Activated CD4-positive, CD25-positive, alpha-beta regulatory T cell treated with anti-CD3 and anti-CD28 coated beads, Interleukin-2, amount 50 U/mL, for 72 hours (primary cell): ENCODE measurements at regions not wholly inside any gene's neighbourhood (a gene's known extent, or its start where the extent isn't known, plus 50 kb on each side); places are given as distances from the start of the nearest gene placed in this dataset.
"Not testable (repeated sequence)": the region's sequence is repeated elsewhere in the genome, so short reads cannot be mapped to it uniquely, and the experiment has no call there.

ENCODE experiments used
- DNase-seq: peaks from one replicate; pipeline ENCODE4 v3.0.0; 2021

DNA sequence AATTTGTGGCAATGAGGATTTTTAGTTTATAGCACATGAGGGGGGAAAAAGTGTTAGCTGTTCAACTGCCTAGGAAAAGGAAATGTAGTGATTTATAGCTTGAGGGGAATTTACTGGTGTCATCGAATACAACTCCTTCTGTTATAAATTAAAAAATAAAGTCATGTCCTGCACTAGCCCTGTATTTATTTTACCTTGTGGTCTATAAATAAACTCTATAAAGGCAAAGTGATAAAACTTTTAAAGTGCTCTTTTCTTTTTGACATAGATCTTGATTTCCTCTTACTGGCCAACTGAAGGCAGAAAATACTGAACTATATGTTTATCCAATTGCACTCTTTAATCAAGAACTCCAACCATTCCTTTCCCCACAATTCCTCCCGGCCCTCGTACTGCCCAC is 672.1 kb upstream of the SLIT2 start:
- DNase-seq: no peak

DNA sequence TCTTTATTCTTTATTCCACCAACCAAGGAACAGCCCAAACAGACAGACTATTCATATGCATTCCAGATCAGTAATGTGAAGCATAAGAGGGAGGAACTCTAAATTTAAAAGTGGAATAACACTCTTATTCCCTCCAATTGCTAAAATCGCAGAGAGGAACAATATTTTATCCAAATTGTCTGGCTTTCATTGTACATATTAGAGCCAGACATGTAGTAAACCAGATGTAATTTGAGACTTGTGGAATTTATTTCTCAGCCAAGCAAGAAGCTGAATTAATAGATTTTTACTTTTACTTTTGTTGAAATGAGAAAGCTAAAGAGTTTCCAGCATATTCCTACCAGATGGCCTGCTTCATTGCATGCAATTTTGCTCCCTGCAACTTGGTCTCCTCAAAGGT is 674.6 kb upstream of the SLIT2 start:
- no peak for DNase-seq

DNA sequence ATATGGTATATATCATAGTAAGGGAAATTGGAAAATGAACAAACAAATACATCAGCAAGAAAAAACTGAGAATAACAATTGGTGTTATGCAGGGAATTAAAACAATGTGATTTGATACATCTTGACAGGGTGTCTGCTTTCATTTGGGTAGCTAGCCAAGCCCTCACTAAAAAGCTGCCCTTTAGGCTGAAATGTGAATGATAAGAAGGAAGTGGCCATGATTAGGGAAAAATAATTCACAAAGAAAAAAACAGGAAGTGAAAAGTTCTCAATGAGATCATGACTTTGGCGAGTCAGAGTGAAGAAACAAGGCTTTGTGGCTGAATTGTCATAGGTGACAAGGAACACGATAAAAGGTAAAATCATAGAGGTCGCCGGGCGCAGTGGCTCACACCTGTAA is 675.8 kb upstream of the SLIT2 start:
- DNase-seq: no peak

DNA sequence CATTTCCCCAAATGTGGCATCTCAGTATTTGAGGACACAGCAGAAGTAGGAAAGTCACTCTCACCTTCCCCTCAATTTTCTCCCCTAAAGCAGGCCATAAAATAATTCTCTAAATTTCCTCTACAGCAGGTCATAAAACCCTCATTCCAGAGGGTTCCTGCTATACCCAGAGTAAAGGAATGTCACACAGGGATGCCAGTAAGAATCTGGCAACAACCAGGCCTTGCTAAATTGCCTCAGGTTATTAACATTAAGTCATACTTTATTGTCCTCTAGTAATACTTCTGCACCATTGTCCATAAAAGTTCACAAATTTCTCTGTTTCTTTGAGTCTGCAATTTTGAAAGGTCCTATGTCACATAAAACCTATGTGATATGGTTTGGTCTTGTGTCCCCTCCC is 685.7 kb upstream of the SLIT2 start:
- no peak for DNase-seq

DNA sequence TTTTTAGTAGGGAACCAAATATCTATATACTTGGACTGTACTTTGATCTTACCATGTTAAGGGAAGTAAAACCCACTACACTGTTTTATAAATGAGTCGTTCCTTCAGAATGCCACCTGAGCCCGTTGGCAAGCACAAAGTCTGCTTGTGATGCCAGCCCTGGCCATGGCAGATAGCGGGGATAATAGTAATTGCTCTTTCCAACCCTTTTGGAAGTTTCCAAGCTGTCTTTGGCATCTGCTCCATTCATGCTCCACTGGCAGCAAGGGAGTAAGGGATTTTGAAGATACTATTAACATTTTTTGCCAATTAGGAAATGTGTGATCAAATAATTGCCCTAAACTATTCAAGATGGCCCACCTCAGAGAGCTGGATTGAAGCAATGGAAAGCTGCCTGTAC is 689.2 kb upstream of the SLIT2 start:
- DNase-seq: no peak

DNA sequence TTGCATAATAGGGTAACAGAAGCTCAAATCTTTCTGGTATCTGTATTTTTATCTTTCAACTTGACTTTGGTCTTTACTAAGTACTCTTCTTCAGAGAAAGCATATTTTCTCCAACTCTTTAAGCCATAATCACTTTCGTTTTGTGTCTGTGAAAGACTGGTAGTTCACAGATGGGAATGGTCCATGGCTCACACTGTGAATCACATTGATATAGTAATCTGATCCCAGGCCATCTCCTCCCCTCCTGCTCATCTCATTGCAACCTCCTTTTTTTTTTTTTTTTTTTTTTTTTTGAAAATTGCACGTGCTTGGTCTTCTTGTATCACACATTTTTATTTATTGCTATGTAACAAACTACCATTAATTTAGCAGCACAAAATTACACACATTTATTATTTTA is 694.5 kb upstream of the SLIT2 start:
- no peak for DNase-seq

DNA sequence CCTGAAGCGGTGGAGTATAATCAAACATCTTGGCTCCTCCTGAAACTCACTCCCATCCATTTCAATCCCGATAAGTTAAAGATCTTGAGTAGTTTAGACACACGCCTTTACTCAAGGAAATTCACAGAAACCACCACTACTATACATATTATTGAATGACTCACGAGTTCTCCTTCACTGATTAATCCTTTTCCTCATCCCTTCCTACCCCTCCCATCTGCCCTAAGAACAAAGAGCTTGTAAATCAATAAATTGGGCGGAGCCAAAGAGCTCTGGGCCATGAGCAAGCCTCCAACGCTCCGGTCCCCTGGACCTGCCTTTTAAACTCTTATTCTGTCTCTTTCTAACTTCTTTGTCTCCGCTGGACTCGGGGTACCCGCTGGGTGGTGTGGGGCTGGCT is 695.4 kb upstream of the SLIT2 start:
- not testable (repeated sequence) for DNase-seq

DNA sequence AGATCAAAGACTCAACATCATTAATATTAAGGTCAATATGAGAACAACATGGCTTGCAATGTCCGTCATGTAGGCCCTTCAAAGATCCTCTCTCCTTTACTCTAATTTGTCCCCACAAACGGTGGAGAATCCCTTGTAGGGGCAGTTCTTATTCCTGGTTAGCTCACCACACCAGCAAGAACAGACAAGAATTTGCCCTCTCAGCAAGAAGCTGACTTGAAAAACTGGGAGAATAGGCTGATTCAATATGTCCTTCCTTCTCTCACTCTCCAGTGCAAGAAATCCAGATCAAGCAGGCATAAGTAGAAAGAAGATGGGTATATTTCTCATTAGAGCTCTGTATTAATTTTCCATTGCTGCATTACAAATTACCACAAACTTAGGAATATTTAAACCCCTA is 704.2 kb upstream of the SLIT2 start:
- no peak for DNase-seq

DNA sequence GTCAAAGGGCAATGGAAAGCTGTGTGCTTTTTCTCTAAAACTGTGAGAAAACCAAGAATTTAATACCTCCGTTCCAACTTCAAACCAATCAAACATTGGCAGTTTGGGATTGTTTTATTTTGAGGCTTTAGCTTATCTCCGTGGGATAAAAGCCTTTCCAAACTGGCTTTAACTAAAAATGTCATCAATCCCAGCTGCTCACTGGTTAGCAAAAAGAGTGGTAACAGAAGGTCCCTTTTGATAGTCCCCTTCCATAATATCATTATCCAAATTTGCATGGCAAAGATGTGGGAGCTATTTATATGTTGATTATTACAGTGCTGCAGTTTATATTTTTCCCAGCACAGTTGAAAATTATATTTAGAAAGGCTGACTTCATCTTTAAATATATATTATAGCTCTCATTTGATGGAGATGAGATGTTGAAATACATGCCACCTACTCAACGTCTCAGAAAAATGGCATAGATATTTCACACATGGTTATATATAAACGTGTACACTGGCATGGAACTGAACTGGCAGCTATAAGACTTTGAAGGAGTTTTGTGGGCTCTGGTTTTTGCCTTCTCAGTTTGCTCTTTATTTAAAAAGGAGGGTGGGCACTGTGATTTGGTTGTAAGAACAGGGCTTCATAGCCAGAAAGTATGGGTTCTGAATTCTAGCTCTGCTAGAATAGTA is 707.1 kb upstream of the SLIT2 start:
- no peak for DNase-seq

DNA sequence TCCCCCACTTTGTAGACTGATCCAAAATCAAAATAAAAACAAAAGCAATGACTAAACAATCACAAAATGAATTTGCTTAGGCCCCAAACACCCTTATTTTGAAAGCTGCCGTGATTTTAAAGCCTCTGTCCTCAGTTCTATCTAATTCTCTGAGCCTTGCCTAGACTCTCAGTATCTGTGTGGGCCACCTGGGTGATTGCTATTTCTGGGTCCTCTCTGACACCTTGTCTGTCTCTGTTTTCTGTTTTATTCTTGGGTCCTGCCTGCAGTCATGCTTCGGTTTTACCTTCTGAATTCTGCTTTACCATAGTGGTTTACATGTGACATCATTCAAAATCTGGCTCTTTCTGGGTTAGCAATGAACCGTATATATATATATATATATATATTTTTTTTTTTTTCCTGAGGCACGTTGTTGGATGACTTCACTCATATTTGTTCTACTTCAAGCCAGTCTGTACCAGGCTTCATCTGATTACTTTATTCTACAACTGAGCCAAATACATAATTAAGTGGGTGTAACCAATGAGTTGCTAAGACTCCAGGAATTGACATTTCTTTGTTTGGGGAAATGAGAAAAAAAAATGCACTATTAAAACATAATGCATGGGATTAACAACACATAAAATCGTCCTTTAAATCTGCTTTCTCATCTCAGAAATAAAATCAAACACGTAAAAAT is 710.7 kb upstream of the SLIT2 start:
- no peak for DNase-seq

DNA sequence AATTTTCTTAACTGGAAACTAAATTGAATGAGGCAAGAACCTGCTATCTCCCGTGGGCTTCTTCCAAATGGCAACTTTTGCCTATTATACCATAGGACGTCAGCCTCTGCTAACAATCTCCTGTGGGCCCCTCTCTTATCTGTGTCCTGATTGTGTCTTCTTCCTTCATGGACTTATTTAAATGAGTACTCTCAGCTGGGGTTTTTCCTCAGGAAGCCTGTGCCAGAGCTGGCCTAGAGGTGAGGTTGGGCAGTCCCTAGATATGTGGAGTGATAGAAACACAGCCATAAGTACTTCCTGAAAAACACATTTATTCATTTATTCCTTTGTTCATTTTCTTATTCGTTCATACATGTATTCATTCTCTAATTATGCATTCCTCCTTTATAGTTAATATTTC is 712.5 kb upstream of the SLIT2 start:
- no peak for DNase-seq

DNA sequence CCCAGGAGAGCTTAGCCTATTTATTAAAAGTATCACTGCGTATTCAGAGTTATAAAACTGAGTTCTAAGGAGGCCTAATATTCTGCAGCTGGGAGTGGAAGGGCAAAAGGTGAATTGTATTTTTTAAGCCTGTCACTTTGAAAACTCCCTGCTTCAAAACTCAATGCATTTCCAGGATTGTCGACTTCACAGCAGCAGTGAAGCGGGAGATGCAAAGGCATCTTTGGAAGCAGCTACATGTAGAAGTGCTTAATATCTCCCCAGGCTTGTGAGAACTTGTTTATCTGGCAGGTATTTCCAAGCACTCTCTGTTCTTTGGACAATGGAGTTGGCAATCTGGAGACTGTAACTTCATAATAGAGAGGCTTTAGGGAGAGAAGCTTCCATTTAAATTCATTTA is 717.5 kb upstream of the SLIT2 start:
- DNase-seq: no peak

DNA sequence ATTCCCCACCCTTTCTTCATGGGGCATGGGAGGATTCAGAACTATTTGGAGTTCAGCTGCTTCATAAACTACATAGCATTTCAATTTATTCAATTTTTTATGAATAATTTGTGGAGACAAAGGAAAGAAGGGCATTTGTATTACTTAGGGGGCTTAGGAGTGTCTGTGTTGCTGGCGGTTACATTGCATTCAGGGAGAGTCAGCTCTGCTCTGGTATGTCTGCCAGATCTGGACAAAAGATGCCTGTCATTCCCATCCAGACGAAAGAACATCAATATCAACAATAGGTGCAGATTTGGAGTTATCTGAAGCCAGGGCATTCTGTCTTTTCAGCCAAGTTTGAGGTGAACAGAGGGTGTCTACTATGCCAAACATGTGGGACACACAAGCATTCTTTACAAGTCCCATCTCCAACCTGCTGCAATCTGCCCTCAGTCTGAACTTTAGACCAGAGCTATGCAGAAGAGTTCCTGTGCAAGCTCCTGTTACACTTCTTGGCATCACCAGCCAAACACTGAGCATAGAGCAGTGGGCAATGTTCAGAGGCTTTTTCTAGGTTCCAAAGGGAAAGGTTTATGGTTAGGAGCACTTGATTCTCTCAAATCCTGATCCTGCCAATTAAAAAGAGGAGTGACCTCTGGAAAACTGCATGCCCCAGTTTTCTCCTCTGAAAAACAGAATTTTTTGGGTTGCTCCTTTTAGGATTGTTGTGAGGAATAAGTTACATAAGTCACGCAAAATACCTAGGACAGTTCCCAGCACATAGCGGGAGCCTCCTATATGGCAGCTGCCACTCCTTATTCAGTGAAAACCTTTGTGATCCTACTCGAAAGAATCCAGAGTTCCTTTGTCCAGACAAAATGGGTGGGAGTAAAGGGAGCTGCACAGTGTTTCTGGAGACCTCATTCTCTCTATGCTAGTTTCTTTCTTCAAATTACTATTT is 719.5 kb upstream of the SLIT2 start:
- no peak for DNase-seq

DNA sequence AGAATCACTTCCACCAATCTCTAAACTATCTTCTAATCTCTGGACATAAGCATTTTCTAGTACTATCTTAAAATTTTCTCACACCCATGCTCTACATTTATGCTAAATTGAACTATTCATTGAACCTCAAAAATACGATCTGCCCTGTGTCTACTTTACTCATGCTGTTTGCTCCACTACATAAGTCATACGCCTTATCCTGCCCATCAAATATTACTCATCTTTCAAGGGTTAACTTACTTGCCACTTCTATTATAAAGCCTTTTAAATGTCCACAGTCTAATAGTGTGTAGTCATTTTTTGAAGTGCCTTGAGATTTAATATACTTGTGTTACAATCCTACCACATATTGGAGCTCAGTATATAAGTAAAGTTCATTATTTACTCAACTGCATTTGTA is 727.7 kb upstream of the SLIT2 start:
- DNase-seq: no peak

DNA sequence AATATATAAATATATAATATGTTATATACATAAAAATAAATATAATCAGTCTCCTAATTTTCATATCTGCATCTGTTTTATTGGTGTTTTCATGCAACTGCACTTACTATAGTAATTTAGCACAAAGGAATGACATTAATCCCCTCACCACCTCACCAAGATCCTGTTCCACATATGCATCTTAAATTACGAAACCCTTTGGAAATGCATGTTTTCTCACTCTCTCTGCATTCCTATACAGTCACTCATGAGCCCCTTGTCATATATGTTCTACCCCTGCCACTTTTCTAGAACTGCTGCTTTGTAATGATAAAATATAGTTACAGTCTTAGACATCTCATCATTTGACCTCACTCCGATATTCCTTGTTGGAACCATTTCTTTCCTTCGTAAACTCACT is 728.7 kb upstream of the SLIT2 start:
- no peak for DNase-seq

DNA sequence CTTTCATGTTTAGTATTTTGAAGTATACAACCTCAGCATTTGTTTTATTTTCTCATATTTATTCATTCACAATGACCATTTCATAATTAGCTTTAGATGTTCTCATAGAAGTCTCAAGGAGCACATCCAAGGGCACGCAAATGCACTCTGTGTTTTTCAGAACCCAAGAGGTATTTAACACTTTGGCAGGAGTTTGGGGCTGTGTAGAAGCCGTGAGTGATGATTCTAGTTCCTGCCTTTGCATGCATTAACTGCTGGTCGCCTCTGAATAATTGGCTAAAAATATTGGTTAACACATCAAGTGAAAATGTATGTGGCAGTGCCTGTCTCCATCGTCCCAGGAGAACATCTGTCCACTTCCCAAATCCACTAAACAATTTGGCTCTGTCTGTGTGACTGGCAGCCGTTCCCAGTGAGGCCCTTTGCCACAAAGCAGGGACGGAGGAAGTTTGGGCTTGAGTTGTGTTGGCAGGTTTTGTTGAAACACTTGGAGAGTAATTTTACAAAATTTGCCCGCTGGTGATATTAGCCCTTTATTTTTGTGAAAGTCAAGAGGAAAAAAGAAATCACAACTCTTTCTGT is 730.7 kb upstream of the SLIT2 start:
- DNase-seq: no peak

DNA sequence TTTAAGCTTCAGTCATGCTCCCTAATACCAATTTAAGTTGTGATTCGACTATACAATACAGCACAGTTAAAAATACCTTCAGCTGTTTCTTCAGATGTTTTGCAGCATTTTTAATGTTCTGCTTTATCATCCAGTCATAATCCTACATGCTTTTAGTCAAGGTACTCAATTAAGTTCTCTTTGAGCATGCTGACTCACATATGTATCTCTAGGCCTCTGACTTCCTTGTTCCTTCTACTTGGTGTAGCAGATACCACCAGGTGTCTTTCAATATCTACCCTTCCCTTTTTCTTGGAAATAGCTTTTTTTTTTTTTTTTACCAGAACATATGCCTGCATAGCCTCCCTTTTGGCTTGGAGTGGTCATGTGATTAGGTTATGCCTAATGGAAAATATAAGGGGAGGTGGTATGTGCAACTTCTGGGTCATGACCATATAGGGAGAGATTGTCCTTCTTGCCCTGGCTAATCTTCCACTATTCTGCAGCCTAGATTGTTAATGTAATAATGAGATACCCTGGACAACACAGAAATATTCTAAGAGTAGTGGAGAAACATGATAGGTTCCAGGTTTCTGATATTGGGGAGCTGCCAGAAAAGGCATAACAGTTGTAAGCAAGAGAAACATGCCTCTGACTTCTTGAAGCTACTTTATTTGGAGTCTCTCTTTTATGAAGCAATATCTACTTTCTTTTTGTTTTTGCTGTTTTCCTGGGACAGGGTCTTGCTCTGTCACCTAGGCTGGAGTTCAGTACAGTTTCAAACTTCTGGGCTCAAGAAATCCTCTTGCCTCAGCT is 737.2 kb upstream of the SLIT2 start:
- no peak for DNase-seq

DNA sequence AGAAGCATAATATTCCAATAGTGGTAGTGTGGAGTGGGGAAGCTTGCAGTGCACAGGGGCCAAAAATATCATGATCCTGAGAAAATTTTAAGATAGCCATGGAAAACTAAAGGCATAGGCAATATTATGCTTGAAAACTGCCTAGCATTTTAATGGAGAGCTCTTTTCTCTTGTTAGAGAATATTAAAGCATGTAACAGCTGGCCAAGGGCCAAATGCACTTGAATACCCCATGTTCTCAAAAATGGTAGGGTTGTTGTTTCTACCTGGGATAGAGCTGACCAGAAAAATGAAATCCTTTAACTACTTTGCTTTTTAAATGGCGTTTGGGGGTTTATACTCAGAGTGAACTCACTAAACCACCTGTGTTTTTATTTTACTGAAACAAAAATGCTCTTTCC is 739.6 kb upstream of the SLIT2 start:
- DNase-seq: no peak

DNA sequence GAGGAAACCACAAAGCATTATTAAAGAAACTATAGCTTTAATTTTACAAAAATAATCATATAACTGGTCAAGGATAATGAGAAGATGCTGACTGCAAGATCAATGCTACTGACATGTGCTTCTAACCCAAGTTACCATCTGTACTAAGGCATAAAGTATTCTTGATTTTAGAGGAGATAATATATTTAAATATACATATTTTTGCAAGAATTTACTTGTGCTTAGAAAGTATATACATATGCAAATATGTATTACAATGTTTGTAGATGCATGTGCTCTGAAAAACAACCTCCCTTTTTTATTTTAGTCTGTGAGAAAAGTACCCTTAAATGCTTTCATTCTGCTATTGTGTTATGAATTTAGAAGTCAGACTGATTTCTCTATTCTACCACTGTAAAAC is 740.7 kb upstream of the SLIT2 start:
- no peak for DNase-seq

DNA sequence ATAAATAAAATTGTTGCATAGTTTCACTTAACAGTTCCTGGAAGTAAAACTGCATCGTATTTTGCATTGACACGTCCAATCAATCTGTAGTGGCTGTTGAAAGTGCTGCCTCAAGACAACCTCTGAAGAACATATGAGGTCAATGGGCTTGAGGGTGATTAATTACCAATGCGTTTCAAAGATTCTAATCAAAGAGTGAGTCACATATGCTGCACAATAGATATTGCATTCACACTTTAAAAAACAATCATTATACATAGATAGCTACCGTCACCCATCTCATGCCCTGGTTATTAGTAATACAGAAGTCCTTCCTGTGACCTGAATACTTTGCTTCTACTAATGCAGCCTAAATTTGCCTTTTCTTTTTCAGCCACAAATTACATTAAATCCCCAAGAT is 743.3 kb upstream of the SLIT2 start:
- DNase-seq: no peak

DNA sequence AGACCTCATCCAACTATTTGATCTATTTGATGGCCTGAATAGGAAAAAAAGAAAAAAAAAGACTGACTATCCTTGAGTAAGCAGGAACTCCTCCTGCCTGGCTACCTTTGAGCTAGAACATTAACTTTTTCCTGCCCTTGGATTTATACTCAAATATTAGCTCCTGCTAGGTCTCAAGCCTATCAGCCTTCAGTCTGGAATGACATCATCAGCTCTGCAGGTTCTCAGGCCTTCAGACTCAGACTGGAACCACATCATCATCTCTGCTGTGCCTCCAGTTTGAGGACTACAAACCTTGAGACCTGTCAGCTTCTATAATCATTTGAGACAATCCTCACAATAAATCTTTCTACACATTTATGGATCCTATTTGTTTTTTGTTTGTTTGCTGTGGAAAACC is 754.0 kb upstream of the SLIT2 start:
- DNase-seq: no peak

DNA sequence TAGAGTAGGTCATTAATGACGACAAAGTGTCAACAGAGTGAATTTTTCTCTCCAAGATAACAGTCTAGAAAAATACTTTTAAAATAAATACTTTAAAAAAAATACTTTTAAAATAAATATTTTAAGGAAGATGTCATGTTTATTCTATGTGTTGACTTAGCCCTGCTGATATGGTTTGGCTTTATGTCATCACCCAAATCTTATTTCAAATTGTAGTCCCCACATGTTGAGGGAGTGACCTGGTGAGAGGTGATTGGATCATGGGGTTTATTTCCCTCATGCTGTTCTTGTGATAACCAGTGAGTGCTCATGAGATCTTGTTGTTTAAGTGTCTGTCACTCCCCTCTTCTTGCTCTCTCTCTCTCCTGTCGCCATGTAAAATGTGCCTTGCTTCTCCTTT is 754.9 kb upstream of the SLIT2 start:
- no peak for DNase-seq

DNA sequence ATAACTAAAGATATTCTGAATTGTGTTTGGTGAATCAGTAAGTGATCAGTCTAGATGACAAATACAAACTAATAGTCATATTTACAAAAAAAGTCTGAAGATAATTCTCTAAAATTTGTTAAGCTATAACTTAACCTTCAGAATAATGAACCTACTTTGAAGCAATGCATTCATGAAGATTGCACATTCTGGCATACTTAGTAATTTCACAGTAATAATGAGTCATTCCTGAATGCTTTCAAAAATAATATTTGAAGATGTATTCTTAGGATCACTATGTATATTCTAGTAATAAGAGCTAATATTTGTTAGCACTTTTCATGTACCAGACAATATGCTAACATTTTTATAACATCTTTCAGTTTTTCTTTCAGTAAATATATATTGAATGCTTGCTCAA is 756.7 kb upstream of the SLIT2 start:
- no peak for DNase-seq
